ENCODE measurements at regions not wholly inside any gene's neighbourhood (a gene's known extent, or its start where the extent isn't known, plus 50 kb on each side); places are given as distances from the start of the nearest gene placed in this dataset.

DNA sequence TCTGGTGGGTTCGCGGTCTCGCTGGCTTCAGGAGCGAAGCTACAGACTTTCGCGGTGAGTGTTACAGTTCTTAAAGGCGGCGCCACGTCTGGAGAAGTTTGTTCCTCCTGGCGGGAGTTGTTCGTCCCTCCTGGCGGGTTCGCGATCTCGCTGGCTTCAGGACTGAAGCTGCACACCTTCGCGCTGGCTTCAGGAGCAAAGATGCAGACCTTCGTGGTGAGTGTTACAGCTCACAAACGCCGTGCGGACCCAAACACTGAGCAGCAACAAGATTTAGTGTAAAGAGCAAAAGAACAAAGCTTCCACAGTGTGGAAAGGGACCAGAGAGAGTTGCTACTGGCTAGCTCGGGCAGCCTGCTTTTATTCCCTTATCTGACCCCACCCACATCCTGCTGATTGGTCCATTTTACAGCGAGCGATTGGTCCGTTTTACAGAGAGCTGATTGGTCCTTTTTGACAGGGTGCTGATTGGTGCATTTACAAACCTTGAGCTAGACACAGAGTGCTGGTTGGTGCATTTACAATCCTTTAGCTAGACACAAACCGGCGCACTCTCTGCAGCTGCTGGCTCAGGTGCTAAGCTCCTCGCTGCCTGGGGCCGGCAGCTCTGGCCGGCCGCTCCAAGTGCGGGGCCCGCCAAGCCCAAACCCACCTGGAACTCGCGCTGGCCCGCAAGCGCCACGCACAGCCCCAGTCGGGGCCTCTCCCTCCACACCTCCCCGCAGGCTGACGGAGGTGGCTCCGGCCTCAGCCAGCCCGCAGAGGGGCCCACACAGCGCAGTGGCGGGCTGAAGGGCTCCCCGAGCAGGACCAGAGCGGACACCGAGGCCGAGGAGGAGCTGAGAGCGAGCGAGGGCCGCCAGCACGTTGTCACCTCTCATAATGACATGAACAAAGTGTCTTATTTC is 172.8 kb upstream of the KCTD3 start:
- peak in 1 of 2 donors; percentile 64 for DNase-seq
- no peak overlapping the region for H3K27ac ChIP-seq (ENCODE audit: low read depth in 1 of 2, low read length in 2 of 2)
- H3K36me3 ChIP-seq (ENCODE audit: control insufficient read depth in 1 of 2, insufficient read depth in 2 of 2, low read length in 1 of 2) = no peaks in the 10 kb centered on the region
- no peaks in the 10 kb centered on the region for H3K4me1 ChIP-seq (ENCODE audit: control insufficient read depth in 1 of 2, insufficient read depth in 2 of 2, low read length in 2 of 2)
- intact Hi-C loops (cut with DNase I) = no loop called here
- no peak overlapping the region for H3K4me3 ChIP-seq (ENCODE audit: low read length in 2 of 2)
- 93 to 95% methylated on average over 52 to 53 of the region's 53 CpGs for WGBS, 2 donors
- no peaks in the 10 kb centered on the region for H3K27me3 ChIP-seq (ENCODE audit: control insufficient read depth in 1 of 2, insufficient read depth in 2 of 2, low read length in 1 of 2)
- no peaks in the 10 kb centered on the region for H3K9me3 ChIP-seq (ENCODE audit: control insufficient read depth, low read length)
- no peak for ATAC-seq (ENCODE audit: low FRiP score)

DNA sequence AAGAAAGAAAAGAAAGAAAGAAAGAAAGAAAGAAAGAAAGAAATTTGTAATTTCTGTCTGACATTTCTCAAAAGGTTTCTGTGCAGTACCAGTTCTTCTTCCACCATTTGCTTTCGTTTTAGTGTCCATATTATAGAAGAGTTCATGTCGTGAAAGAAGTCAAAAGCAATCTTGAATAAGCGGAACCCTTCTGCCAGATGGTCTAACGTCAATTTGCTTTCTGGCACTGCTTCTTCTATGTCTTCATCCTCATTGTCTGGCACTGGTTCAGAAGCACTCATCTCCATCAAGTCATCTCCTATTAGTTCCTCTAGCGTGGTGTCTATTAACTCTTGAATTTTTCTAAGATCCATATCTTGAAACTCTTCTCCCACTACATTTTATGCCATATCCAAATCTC is 170.0 kb upstream of the KCTD3 start:
- ATAC-seq (ENCODE audit: low FRiP score) = no peak
- intact Hi-C loops (cut with DNase I) = no loop called here
- no peak for DNase-seq
- no peaks in the 10 kb centered on the region for H3K9me3 ChIP-seq (ENCODE audit: control insufficient read depth, low read length)
- no peaks in the 10 kb centered on the region for H3K27me3 ChIP-seq (ENCODE audit: control insufficient read depth in 1 of 2, insufficient read depth in 2 of 2, low read length in 1 of 2)
- no peak overlapping the region for H3K4me3 ChIP-seq (ENCODE audit: low read length in 2 of 2)
- no peak overlapping the region for H3K27ac ChIP-seq (ENCODE audit: low read depth in 1 of 2, low read length in 2 of 2)
- 84% methylated on average over 5 of the region's 5 CpGs for WGBS, 2 donors
- H3K4me1 ChIP-seq (ENCODE audit: control insufficient read depth in 1 of 2, insufficient read depth in 2 of 2, low read length in 2 of 2) = no peaks in the 10 kb centered on the region
- H3K36me3 ChIP-seq (ENCODE audit: control insufficient read depth in 1 of 2, insufficient read depth in 2 of 2, low read length in 1 of 2) = no peaks in the 10 kb centered on the region

DNA sequence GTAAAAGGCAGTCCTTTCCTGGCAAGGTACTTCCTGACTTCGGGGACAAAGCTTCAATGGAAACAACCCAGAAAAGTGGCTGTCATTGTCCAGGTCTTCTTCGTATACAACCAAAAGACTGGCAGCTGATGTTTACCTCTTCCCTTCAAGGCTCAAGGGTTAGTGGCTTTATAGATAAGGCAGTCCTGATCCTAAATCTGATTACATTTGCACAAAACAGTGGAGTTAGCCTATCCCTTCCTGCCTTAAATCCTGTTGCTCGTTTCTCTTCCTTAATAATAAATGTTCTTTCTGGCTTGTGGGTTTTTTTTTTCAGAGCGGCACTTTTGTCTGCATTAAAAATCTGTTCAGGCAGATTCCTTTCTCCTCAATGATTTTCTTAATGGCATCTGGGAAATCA is 169.3 kb upstream of the KCTD3 start:
- DNase-seq (no peak), ATAC-seq (ENCODE audit: low FRiP score) (no peak)
- H3K27ac ChIP-seq (ENCODE audit: low read depth in 1 of 2, low read length in 2 of 2) = no peak overlapping the region
- intact Hi-C loops (cut with DNase I) = no loop called here
- H3K36me3 ChIP-seq (ENCODE audit: control insufficient read depth in 1 of 2, insufficient read depth in 2 of 2, low read length in 1 of 2) = no peaks in the 10 kb centered on the region
- H3K4me3 ChIP-seq (ENCODE audit: low read length in 2 of 2) = no peak overlapping the region
- 57 to 66% methylated on average over 4 of the region's 4 CpGs for WGBS, 2 donors
- no peaks in the 10 kb centered on the region for H3K27me3 ChIP-seq (ENCODE audit: control insufficient read depth in 1 of 2, insufficient read depth in 2 of 2, low read length in 1 of 2)
- H3K9me3 ChIP-seq (ENCODE audit: control insufficient read depth, low read length) = no peaks in the 10 kb centered on the region
- no peaks in the 10 kb centered on the region for H3K4me1 ChIP-seq (ENCODE audit: control insufficient read depth in 1 of 2, insufficient read depth in 2 of 2, low read length in 2 of 2)

DNA sequence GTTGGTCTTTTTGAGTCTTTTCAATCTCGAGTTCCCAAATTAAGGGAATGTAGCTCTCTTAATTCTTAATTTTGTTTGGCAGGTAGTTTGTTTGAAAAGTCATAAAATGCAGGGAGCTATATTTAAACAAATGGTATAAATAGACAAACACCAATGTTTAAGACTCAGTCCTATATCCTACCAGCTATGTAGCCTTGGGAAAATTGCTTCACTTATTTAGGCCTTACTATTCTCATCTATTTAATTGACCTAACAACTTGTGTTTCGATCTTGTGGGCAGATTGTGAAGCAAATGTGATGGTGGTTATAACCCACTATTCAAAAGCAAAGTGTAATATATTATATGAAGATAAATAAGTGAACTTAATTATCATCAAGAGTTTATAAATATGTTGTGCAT is 167.3 kb upstream of the KCTD3 start:
- intact Hi-C loops (cut with DNase I) = no loop called here
- Histone ChIP-seq H3K4me1 (ENCODE audit: control insufficient read depth in 1 of 2, insufficient read depth in 2 of 2, low read length in 2 of 2) (no peaks in the 10 kb centered on the region), H3K4me3 (ENCODE audit: low read length in 2 of 2) (no peak overlapping the region), H3K27me3 (ENCODE audit: control insufficient read depth in 1 of 2, insufficient read depth in 2 of 2, low read length in 1 of 2) (no peaks in the 10 kb centered on the region), H3K27ac (ENCODE audit: low read depth in 1 of 2, low read length in 2 of 2) (no peak overlapping the region), H3K9me3 (ENCODE audit: control insufficient read depth, low read length) (no peaks in the 10 kb centered on the region), H3K36me3 (ENCODE audit: control insufficient read depth in 1 of 2, insufficient read depth in 2 of 2, low read length in 1 of 2) (no peaks in the 10 kb centered on the region)
- ATAC-seq (ENCODE audit: low FRiP score) (no peak), DNase-seq (no peak)
- 54 to 59% methylated on average over 2 of the region's 2 CpGs for whole genome bisulfite sequencing, 2 donors

DNA sequence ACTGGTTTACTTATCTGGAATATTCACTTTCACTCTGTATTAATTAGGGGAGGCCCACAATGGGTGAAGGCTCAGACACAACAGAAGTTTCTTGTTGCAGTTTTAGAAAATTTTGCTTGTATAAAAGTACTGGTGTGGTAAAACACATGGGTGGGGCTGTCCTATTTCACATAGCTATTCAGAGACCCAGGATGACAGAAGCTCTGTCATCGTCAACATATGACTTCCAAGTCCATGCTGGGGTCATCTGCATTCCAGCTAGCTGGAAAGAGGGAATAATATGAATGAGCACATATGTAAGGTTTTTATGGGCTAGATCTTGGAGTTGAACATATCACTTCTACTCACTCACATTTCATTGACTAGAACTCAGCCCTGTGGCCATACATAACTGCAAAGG is 166.4 kb upstream of the KCTD3 start:
- no peaks in the 10 kb centered on the region for H3K27me3 ChIP-seq (ENCODE audit: control insufficient read depth in 1 of 2, insufficient read depth in 2 of 2, low read length in 1 of 2)
- no peaks in the 10 kb centered on the region for H3K4me1 ChIP-seq (ENCODE audit: control insufficient read depth in 1 of 2, insufficient read depth in 2 of 2, low read length in 2 of 2)
- DNase-seq (no peak), ATAC-seq (ENCODE audit: low FRiP score) (no peak)
- H3K36me3 ChIP-seq (ENCODE audit: control insufficient read depth in 1 of 2, insufficient read depth in 2 of 2, low read length in 1 of 2) = no peaks in the 10 kb centered on the region
- no peaks in the 10 kb centered on the region for H3K9me3 ChIP-seq (ENCODE audit: control insufficient read depth, low read length)
- intact Hi-C loops (cut with DNase I) = no loop called here
- H3K4me3 ChIP-seq (ENCODE audit: low read length in 2 of 2) = no peak overlapping the region
- 84 to 85% methylated on average over 1 of the region's 1 CpG for WGBS, 2 donors
- no peak overlapping the region for H3K27ac ChIP-seq (ENCODE audit: low read depth in 1 of 2, low read length in 2 of 2)

DNA sequence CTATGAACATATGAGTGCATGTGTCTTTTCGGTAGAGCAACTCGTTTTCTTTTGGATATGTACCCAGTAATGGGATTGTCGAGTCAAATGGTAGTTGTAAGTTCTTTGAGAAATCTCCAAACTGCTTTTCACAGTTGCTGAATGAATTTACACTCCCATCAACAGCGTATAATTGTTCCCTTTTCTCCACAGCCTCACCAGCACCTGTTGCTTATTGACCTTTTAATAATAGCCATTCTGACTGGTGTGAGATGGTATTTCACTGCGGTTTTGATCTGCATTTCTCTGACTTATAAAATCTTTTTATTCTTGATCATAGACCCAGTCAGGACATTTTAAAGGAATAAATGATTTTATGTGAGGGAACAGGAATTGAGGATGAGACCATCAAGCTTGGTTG is 165.0 kb upstream of the KCTD3 start:
- Histone ChIP-seq H3K4me3 (ENCODE audit: low read length in 2 of 2) (no peak overlapping the region), H3K4me1 (ENCODE audit: control insufficient read depth in 1 of 2, insufficient read depth in 2 of 2, low read length in 2 of 2) (no peaks in the 10 kb centered on the region), H3K27ac (ENCODE audit: low read depth in 1 of 2, low read length in 2 of 2) (no peak overlapping the region), H3K36me3 (ENCODE audit: control insufficient read depth in 1 of 2, insufficient read depth in 2 of 2, low read length in 1 of 2) (no peaks in the 10 kb centered on the region), H3K9me3 (ENCODE audit: control insufficient read depth, low read length) (no peaks in the 10 kb centered on the region), H3K27me3 (ENCODE audit: control insufficient read depth in 1 of 2, insufficient read depth in 2 of 2, low read length in 1 of 2) (no peaks in the 10 kb centered on the region)
- WGBS, 2 donors = 81 to 87% methylated on average over 5 of the region's 5 CpGs
- intact Hi-C loops (cut with DNase I) = no loop called here
- ATAC-seq (ENCODE audit: low FRiP score) = no peak
- DNase-seq = no peak

DNA sequence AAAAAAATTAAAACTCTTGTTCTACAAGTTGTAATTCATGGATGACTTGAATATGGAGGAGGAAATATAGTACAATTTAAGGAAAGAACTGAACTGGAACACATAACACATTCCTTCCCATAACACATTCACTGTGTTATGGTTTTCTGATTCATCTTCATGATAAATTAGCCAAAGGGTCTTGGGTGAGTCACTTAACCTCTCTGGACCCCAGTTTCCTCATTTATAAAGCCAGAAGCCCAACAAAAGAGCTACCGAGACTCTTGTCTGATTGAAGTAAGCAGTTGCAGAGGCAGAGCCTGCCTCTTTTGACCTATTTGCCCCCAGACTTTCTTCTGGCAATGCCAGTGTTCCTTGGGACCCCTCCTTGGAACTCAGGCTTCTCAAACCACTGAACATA is 161.9 kb upstream of the KCTD3 start:
- Histone ChIP-seq H3K36me3 (ENCODE audit: control insufficient read depth in 1 of 2, insufficient read depth in 2 of 2, low read length in 1 of 2) (no peaks in the 10 kb centered on the region), H3K27me3 (ENCODE audit: control insufficient read depth in 1 of 2, insufficient read depth in 2 of 2, low read length in 1 of 2) (no peaks in the 10 kb centered on the region), H3K4me1 (ENCODE audit: control insufficient read depth in 1 of 2, insufficient read depth in 2 of 2, low read length in 2 of 2) (no peaks in the 10 kb centered on the region), H3K4me3 (ENCODE audit: low read length in 2 of 2) (no peak overlapping the region), H3K27ac (ENCODE audit: low read depth in 1 of 2, low read length in 2 of 2) (no peak overlapping the region), H3K9me3 (ENCODE audit: control insufficient read depth, low read length) (no peaks in the 10 kb centered on the region)
- ATAC-seq (ENCODE audit: low FRiP score) (no peak), DNase-seq (no peak)
- intact Hi-C loops (cut with DNase I) = no loop called here
- 26 to 36% methylated on average over 1 of the region's 1 CpG for WGBS, 2 donors

DNA sequence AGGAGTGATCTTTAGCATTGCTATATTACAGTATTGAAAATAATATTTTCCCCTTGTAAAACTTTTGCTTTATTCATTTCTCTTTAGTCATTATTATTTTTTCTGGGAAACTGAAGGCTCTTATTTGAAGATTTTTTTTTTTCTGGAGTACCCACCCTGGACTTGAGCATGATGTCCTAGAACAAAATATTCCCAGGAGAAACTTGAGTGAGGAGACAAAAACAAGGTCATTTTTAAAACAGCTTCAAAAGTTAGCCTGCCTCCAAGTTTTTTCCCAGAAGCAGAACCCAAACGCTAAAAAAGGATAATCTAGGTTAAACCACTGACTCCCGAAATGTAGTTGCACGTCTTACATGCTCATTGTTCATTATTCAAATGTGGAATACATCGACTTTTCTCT is 160.2 kb upstream of the KCTD3 start:
- H3K4me1 ChIP-seq (ENCODE audit: control insufficient read depth in 1 of 2, insufficient read depth in 2 of 2, low read length in 2 of 2) = no peaks in the 10 kb centered on the region
- no peak for ATAC-seq (ENCODE audit: low FRiP score)
- intact Hi-C loops (cut with DNase I) = no loop called here

DNA sequence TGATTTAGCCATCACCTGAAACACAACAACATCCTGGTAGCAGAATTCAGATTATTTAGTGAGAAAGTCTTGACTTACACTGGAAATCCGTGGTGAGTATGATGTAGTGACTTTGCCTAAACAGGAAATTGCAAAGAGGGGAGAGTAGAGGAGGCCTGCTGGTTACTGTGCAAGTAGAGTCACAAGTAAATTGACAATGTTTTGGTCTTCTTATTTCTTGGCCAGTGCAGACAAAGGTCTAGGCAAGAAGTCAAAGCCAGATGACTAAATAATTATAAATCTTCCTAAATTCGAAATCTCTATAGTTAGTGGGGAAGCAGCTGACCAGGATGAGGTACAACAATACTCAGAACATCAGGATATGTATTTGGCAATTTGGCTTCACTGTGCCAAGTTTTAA is 159.5 kb upstream of the KCTD3 start:
- Histone ChIP-seq H3K9me3 (ENCODE audit: control insufficient read depth, low read length) (no peaks in the 10 kb centered on the region), H3K27ac (ENCODE audit: low read depth in 1 of 2, low read length in 2 of 2) (no peak overlapping the region), H3K27me3 (ENCODE audit: control insufficient read depth in 1 of 2, insufficient read depth in 2 of 2, low read length in 1 of 2) (no peaks in the 10 kb centered on the region), H3K36me3 (ENCODE audit: control insufficient read depth in 1 of 2, insufficient read depth in 2 of 2, low read length in 1 of 2) (no peaks in the 10 kb centered on the region), H3K4me3 (ENCODE audit: low read length in 2 of 2) (no peak overlapping the region), H3K4me1 (ENCODE audit: control insufficient read depth in 1 of 2, insufficient read depth in 2 of 2, low read length in 2 of 2) (no peaks in the 10 kb centered on the region)
- 31 to 38% methylated on average over 2 of the region's 2 CpGs for WGBS, 2 donors
- intact Hi-C loops (cut with DNase I) = no loop called here
- ATAC-seq (ENCODE audit: low FRiP score) (no peak), DNase-seq (no peak)

More for the DNA sequence above, 160.2 kb upstream of the KCTD3 start:
- H3K27ac ChIP-seq (ENCODE audit: low read depth in 1 of 2, low read length in 2 of 2) = no peak overlapping the region
- no peak overlapping the region for H3K4me3 ChIP-seq (ENCODE audit: low read length in 2 of 2)
- H3K36me3 ChIP-seq (ENCODE audit: control insufficient read depth in 1 of 2, insufficient read depth in 2 of 2, low read length in 1 of 2) = no peaks in the 10 kb centered on the region
- 71 to 73% methylated on average over 4 of the region's 4 CpGs for WGBS, 2 donors
- no peaks in the 10 kb centered on the region for H3K9me3 ChIP-seq (ENCODE audit: control insufficient read depth, low read length)
- H3K27me3 ChIP-seq (ENCODE audit: control insufficient read depth in 1 of 2, insufficient read depth in 2 of 2, low read length in 1 of 2) = no peaks in the 10 kb centered on the region
- DNase-seq = no peak
